ENCODE measurements at regions not wholly inside any gene's neighbourhood (a gene's known extent, or its start where the extent isn't known, plus 50 kb on each side); places are given as distances from the start of the nearest gene placed in this dataset.
"Not testable (repeated sequence)": the region's sequence is repeated elsewhere in the genome, so short reads cannot be mapped to it uniquely, and the experiment has no call there.

DNA sequence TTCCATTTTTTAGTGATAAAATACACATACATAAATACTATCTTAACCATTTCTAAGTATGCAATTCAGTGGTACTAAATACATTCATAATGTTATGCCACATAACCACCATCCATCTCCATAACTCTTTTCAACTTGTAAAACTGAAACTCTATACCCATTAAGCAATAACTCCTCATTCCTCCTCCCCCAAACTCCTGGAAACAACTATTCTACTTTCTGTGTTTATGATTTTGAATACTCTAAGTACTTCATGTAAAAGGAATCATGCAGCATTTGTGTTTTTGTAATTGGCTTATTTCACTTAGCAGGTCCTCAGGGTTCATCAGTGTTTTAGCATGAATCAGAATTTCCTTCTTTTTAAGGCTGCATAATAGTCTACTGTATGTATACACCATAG is 131.8 kb downstream of the TES start:
- DNase-seq = no peak

GRCh38 chr7:116347151-116347832 is 137.0 kb downstream of the TES start:
- DNase-seq = no peak

- DNase-seq = no peak
These were observed 138.0 kb downstream of the TES start for GRCh38 chr7:116348346-116348745.

DNA sequence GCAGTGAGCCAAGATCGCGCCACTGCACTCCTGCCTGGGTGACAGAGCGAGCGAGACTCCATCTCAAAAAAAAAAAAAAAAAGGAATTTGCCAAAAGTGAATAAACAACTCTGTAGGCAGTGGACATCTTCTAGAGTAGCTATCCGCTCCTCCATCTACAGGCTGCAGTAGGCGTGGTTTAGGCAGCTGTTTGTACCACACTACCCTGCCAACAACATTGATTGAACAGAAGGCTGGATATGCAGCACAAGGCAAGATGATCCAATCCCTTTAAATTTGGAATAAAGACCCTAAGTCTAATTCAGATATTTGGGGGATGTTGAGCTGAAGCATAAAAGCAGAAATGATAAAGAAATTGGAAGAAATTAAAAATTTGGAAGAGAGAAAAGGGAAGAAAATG is 141.6 kb downstream of the TES start:
- DNase-seq = no peak

GRCh38 chr7:116353647-116354046 is 143.3 kb downstream of the TES start:
- no peak for DNase-seq

GRCh38 chr7:116354171-116354545 is 143.8 kb downstream of the TES start:
- no peak for DNase-seq

DNA sequence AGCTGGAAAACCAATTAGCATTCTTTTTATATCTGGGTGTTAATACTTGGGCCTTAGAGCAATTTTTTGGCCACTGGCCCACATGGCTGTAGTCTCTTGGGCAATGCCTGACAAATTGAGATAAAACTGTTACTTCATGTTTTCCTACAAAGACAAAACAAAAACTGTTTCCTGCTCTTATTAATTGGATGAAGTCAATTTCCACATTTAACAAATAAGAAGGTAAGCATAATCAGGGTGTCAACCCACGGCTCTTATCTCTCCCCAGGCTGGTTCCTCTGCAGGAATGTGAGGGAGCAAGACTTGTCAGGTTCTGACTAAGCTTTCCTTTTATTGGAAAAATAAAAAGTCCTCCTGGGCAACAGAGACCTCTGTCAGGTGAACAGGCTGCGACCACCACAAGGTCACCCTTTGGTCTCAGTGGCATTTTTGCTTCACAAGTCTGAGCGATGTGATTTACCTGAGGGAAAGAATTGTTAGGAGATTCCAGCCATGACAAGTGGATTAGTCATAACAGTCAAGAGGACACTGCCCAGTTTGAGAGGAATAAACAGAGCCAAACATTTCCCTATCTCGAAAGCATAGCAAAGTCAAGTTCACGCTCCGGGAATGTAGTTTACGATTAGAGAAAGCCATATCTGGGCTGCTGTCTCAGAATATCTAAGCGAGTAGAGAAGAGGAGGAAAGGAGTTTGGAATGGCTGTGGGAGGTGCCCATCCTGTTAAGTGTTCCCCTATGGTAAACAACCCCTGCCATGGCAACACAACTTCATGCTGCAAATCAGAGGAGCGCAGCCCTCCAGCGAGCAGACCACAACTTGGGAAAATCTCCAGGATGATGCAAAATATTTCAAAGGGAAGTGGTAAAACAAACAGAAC is 144.4 kb downstream of the TES start:
- no peak for DNase-seq

DNA sequence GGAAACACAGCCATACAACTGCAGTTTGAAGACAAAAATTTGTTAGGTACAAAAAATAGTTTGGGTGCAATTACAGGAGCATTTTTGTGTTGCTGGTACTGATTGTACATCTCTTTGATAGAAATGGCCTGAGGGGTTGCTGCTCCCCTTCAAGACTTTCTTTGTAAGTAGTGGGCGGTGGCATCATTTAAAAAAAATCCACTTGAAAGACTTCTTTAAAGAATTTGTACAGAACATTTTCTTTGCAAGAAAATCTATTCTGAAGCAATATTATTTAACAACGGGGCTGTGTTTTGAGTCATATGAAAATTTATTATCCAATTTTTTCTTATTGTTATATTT is 144.1 kb upstream of the CAV2 start:
- no peak for DNase-seq

GRCh38 chr7:116356333-116356965 is 143.1 kb upstream of the CAV2 start:
- DNase-seq = no peak

DNA sequence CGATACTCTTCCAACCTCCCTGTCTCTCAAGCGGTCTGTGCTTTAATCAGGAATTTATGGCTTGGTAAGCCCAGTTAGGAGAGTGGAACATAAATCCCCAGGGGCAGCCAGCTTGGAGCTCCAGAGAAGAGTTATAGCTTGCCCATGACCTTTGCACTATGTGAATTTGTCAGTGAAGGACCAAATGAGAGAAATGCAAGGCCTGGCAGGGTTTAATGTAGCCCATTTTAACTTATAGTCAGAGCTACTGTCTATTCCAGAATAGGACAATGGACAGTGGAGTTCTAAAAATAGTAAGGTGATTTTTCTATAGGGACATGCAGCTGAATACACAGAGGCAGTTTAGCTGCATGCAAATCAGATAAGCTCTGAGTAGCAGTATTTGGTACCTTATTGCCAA is 142.6 kb upstream of the CAV2 start:
- no peak for DNase-seq

- DNase-seq = no peak
These were observed 141.5 kb upstream of the CAV2 start for GRCh38 chr7:116357781-116358670.

DNA sequence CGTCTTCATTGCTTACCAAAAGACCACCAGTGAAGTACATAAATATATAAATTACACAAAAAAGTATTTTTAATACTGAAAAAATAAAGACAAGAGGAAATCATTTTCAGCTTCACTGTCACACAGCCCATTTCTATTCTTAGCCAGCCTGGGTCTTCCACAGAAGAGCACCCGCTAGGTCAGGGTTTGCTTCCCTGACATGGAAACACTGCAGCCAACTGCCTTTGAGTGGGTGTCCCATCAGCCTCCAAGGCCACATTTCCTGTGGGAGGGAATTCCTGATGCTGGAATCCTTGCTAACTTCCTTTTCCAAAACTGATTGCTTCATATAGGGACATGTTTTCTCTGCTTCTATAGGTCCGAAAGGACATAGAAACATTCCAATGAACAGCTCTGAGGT is 137.8 kb upstream of the CAV2 start:
- no peak for DNase-seq

DNA sequence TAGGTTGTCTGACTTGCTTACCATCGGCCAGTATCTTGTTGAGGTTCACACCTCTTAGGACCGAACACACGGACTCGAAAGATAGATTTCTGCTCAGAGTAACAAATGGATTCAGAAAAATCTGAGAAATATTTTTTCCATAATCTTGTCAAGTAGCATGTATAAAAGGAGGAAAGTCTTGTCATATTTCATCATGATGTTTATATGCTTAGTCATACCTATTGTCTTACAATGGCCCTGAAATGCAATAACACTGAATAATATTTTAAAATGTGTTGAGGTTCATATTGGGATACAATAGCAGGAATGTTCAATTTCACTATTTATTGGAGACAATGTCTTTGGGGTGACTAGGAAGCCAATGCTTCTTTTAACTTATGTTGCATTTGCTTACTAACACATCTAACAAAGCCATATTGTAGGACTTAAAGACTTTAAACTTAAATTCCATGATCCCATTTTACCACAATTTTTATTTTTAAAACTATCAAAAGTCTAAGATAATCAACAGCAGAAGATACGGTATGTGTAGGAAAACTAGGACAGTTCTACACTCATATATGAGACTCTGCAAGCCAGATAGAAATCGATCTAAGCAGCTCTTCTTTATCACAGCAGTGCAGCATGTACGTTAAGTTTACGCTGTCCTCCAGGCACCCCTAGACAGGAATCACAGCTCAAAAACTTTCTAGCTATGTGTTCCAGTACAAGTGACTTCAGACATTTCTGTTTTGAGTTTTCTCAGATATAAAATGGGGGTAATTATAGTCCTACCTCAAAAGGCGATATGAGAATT is 135.7 kb upstream of the CAV2 start:
- no peak for DNase-seq

DNA sequence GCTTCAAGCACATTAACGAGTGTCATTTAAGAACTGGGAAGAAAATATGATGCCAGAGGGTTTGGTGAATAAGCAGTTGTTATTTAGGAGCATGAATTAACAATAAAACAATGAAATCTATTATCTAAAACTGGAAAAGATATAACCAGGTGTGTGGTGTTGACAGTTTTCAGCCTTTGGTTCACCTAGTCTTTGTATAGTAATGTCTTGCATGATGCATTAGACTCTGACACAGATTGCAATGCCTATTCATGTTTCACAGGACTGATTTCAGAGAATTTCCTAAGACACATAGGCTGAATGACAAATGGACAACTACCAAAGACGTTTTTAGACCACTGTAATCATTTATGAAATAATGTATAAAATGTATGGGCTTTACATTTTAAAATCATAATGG is 135.1 kb upstream of the CAV2 start:
- no peak for DNase-seq

GRCh38 chr7:116365797-116366196 is 133.7 kb upstream of the CAV2 start:
- no peak for DNase-seq

GRCh38 chr7:116367171-116367813 is 132.2 kb upstream of the CAV2 start:
- DNase-seq = no peak

- DNase-seq = no peak
These were observed 130.6 kb upstream of the CAV2 start for GRCh38 chr7:116368965-116369364.

- DNase-seq = not testable (repeated sequence)
These were observed 128.0 kb upstream of the CAV2 start for GRCh38 chr7:116371536-116371935.

DNA sequence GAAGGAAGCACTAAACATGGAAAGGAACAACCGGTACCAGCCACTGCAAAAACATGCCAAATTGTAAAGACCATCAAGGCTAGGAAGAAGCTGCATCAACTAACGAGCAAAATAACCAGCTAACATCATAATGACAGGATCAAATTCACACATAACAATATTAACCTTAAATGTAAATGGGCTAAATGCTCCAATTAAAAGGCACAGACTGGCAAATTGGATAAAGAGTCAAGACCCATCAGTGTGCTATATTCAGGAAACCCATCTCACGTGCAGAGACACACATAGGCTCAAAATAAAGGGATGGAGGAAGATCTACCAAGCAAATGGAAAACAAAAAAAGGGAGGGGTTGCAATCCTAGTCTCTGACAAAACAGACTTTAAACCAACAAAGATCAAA is 126.3 kb upstream of the CAV2 start:
- DNase-seq = not testable (repeated sequence)

DNA sequence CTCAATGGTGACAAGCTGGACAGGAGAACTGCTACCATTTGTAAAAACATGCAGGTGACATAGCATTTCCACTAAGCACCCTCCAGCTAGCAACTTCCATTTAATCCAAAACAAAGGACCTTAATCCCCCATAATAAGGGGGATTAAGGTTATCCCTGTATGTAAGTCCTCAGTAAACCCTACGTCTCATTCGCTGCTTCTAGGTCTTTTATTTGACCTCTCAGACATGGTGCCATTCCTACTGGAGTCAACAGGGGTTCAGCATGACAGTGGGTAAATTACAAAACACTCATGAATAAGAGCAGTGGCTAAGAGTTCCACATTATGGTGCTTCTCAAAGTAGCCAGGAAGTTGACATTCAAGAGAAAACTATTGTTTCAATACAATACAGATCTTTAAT is 121.8 kb upstream of the CAV2 start:
- no peak for DNase-seq

DNA sequence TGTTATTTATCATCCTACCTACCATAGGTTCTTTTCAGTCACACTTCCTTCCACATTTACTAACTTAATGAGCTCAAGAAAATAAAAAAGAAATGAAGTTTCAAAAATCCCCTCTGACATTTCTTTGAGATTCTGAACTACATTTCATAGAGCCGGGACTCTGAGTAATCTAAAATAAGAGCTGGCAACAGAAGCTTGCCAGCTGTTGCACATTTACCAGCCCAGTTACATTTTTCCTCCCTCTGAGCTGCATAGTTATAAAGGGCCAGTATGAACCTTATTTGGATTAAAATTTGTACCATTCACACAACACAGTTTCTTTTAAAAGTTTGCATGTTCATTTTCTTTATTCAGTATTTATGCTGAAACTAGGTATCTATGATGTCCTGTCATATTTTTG is 119.5 kb upstream of the CAV2 start:
- no peak for DNase-seq

GRCh38 chr7:116382375-116382774 is 117.2 kb upstream of the CAV2 start:
- no peak for DNase-seq

Data from 8988T (cell line).